GM23248 (cell line): ENCODE measurements at regions not wholly inside any gene's neighbourhood (a gene's known extent, or its start where the extent isn't known, plus 50 kb on each side); places are given as distances from the start of the nearest gene placed in this dataset.

Experiments
- EZH2 ChIP-seq: fragments of 200-600 bp; sonication (generic); IDR thresholded peaks from 2 replicates; pipeline ENCODE4 v1.6.1; 2018; ENCODE audit warnings: antibody characterized with exemption, mild to moderate bottlenecking; ENCODE audit not compliant: insufficient read depth, poor library complexity, severe bottlenecking
- EZH2phosphoT487 ChIP-seq: fragments of 200-600 bp; sonication (generic); IDR thresholded peaks from 2 replicates; pipeline ENCODE4 v1.6.1; 2018; ENCODE audit warnings: antibody characterized with exemption, moderate library complexity, mild to moderate bottlenecking, low read depth; ENCODE audit not compliant: insufficient read depth

DNA sequence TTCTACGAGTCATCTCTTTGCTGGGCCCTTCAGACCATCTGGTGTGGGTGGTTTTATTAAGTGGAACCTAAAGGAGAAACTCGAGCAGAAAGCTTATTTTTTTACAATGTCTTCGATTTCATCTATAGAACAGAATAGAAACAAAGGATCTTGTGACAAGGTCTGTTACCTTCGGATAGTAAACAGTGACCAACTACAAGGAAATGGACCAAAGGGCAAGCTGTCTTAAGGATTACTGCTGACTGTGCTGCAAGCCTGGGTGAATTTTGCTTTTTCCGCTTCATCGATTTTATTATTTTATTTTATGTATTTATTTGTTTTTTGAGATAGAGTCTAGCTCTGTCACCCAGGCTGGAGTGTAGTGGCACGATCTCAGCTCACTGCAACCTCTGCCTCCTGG is 348.9 kb upstream of the ERCC4 start:
- TF ChIP-seq EZH2 (no peak), EZH2phosphoT487 (no peak)
